RCC 7860 (cell line): ENCODE measurements at regions not wholly inside any gene's neighbourhood (a gene's known extent, or its start where the extent isn't known, plus 50 kb on each side); places are given as distances from the start of the nearest gene placed in this dataset.
"Not testable (repeated sequence)": the region's sequence is repeated elsewhere in the genome, so short reads cannot be mapped to it uniquely, and the experiment has no call there.

Experiments used
- DNase-seq: peaks from one replicate; pipeline ENCODE4 v3.0.0-alpha.2; 2015; ENCODE audit warnings: low spot score
- FAIRE-seq: peaks from 2 replicates; lab custom pipeline; 2012; peaks lifted over from hg19 to GRCh38; lab: Jason Lieb, UNC

GRCh38 chr4:189888407-189888806 is 52.3 kb upstream of the FRG1 start:
- FAIRE-seq, DNase-seq: not testable (repeated sequence)
